ENCODE measurements at regions not wholly inside any gene's neighbourhood (a gene's known extent, or its start where the extent isn't known, plus 50 kb on each side); places are given as distances from the start of the nearest gene placed in this dataset.

DNA sequence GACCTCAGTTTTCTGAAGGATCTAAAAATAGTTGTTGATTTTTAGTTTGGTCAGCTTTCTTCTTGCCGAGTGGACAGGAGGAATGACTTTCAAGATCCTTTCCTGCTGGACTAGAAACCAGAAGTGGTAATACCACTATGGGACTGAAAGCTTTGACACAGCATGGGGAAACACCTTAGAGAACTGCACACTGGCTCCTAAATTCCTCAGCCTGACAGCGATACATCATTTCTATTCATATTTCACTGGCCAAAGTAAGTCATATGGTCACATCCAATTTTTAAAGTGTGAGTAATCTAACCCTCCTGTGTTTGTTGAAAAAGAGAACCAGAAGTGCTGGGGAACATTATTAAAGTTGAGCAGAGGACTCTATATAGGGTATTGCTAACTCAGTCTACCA, 244.7 kb upstream of the MMADHC start:
- no peaks in the 10 kb centered on the region for H3K9me3 ChIP-seq
- no peak for DNase-seq
- no peak overlapping the region for H3K4me3 ChIP-seq
- no peak overlapping the region for H3K27ac ChIP-seq
- H3K27me3 ChIP-seq, result no peaks in the 10 kb centered on the region
- WGBS, 3 donors, result 77 to 89% (median 88%) methylated on average over 2 of the region's 2 CpGs
- no peaks in the 10 kb centered on the region for H3K36me3 ChIP-seq
- intact Hi-C loops (cut with DNase I), result no loop called here
- H3K4me1 ChIP-seq (ENCODE audit: insufficient read depth), result no peaks in the 10 kb centered on the region
- TF ChIP-seq EP300 (IDR thresholded peaks at IDR 0.05) (no peak), POLR2A (IDR thresholded peaks at IDR 0.05) (no peak)
- TF ChIP-seq, protein P1, sequence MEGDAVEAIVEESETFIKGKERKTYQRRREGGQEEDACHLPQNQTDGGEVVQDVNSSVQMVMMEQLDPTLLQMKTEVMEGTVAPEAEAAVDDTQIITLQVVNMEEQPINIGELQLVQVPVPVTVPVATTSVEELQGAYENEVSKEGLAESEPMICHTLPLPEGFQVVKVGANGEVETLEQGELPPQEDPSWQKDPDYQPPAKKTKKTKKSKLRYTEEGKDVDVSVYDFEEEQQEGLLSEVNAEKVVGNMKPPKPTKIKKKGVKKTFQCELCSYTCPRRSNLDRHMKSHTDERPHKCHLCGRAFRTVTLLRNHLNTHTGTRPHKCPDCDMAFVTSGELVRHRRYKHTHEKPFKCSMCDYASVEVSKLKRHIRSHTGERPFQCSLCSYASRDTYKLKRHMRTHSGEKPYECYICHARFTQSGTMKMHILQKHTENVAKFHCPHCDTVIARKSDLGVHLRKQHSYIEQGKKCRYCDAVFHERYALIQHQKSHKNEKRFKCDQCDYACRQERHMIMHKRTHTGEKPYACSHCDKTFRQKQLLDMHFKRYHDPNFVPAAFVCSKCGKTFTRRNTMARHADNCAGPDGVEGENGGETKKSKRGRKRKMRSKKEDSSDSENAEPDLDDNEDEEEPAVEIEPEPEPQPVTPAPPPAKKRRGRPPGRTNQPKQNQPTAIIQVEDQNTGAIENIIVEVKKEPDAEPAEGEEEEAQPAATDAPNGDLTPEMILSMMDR (IDR thresholded peaks at IDR 0.05), result no peak

DNA sequence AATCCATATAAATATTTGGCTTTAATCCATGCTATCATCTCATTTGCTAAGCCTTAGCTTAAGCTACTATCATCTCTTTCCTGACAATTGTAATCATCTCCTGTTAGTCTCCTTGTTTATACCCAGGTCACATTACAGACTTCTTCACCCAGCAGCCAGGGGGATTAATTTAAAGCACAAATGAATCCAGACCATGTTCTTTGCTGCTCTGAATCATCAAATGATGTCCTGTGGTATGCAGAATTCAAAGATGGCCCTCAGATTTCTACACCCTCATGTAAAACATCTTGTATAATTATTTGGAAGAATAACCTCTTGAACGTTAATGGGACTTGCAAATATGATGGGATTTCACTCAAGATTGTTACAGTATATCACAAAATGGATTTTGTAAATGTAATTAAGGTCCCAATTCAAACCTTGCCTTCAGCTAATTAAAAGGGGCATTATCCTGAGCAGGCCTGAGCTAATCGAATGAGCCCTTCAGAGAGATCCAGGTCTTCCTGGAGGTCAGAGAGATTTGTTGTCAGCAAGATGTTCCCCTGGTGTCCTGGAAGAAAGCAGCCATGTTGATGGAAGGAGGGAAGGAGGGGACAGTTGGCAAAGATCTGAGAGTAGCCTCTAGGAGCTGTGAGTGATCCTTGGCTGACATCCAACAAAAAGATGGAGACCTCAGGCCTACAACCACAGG, 241.1 kb upstream of the MMADHC start:
- H3K9me3 ChIP-seq, result no peaks in the 10 kb centered on the region

DNA sequence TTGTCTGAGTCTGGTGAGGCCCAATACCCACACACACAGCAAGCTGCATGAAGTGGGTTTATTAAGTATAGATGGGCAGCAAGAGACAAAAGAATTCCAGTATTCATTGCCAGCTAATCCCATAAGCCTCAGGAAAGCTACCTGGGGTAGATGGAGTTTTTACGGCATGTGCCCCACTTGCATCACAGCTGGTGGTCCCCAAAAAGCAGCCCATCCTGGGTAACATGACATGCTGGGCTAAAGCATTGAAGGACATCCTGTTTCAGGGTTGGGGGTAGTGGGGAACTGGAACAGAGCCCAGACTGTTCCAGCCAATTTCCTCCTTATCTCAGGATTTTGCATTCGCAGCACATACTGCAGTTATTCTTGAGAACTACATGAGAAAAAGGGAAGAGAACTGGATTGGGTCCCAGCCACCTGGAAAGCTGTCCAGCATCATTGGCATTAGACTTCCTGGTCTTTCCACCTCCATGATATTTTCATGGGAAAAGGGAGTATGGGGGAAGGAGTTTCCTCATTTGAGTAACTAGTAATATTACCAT, 240.1 kb upstream of the MMADHC start:
- Histone ChIP-seq H3K36me3 (no peaks in the 10 kb centered on the region), H3K27me3 (no peaks in the 10 kb centered on the region), H3K4me1 (ENCODE audit: insufficient read depth) (no peaks in the 10 kb centered on the region), H3K27ac (no peak overlapping the region), H3K9me3 (no peaks in the 10 kb centered on the region), H3K4me3 (no peak overlapping the region)
- WGBS, 3 donors, result 54 to 57% (median 56%) methylated on average over 2 of the region's 2 CpGs
- DNase-seq, result no peak
- intact Hi-C loops (cut with DNase I), result no loop called here
- TF ChIP-seq POLR2A (IDR thresholded peaks at IDR 0.05), result no peak
- TF ChIP-seq, protein P1 (IDR thresholded peaks at IDR 0.05), result no peak
- no peak for TF ChIP-seq EP300 (IDR thresholded peaks at IDR 0.05)

More for the DNA sequence above, 241.1 kb upstream of the MMADHC start:
- H3K36me3 ChIP-seq, result no peaks in the 10 kb centered on the region
- no peaks in the 10 kb centered on the region for H3K27me3 ChIP-seq
- no peak for DNase-seq
- no peaks in the 10 kb centered on the region for H3K4me1 ChIP-seq (ENCODE audit: insufficient read depth)
- TF ChIP-seq POLR2A (IDR thresholded peaks at IDR 0.05), result no peak
- TF ChIP-seq EP300 (IDR thresholded peaks at IDR 0.05), result no peak
- TF ChIP-seq, protein P1 (IDR thresholded peaks at IDR 0.05), result no peak
- intact Hi-C loops (cut with DNase I), result no loop called here
- WGBS, 3 donors, result 92 to 99% (median 97%) methylated on average over 2 of the region's 2 CpGs
- no peak overlapping the region for H3K27ac ChIP-seq
- H3K4me3 ChIP-seq, result no peak overlapping the region

DNA sequence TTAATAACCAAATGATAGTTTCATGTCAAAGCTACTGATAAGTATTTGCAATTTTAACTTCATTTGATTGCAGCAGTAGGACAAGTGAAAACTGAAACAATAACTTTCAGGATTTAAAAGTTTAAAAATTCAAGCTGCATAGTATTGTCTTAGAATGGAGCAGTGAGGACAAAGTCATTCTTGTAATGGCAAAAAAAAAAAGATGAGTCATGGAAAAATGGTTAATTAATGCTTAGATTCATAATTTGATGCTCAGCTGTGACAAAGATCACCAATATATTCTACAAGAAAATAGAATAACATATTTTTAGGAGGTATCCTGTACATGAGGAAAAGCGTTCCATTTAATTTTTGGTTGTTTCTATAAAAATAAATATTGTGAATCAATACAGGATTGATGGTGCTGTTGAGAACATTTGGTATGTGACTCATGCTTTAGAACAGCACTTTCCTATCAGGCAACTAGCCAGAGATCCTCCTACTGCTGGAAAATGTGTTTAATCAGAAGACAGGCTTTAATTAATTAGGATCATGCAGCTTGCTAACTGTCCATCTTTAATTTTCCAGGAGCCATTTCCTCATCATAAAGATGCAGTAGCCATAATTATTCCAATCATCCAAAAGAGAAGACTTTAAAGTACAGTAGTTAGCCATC, 239.0 kb upstream of the MMADHC start:
- Histone ChIP-seq H3K4me1 (ENCODE audit: insufficient read depth) (no peaks in the 10 kb centered on the region), H3K36me3 (no peaks in the 10 kb centered on the region), H3K9me3 (no peaks in the 10 kb centered on the region), H3K27me3 (no peaks in the 10 kb centered on the region), H3K4me3 (no peak overlapping the region), H3K27ac (no peak overlapping the region)
- DNase-seq, result no peak
- intact Hi-C loops (cut with DNase I), result no loop called here
- WGBS, 3 donors, result 75 to 84% (median 77%) methylated on average over 1 of the region's 1 CpG
- TF ChIP-seq POLR2A (IDR thresholded peaks at IDR 0.05), result no peak
- no peak for TF ChIP-seq EP300 (IDR thresholded peaks at IDR 0.05)
- TF ChIP-seq, protein P1 (IDR thresholded peaks at IDR 0.05), result no peak
